Body of pancreas (tissue), 4 donors: ENCODE measurements at regions not wholly inside any gene's neighbourhood (a gene's known extent, or its start where the extent isn't known, plus 50 kb on each side); places are given as distances from the start of the nearest gene placed in this dataset.

Experiments
- ATAC-seq: fragments of 150-250 bp; one replicate; pipeline ENCODE4 v1.9.1; 2016
- DNase-seq, 4 donors: peaks; one replicate each; pipeline ENCODE4 v3.0.0-alpha.2; 2019
- H3K27ac ChIP-seq, 4 donors: fragments of 200-600 bp; sonication (generic); 1 replicate in 3 of 4; 2 replicates in 1 of 4; pipeline versions ENCODE4 v1.5.1 to v1.6.1; 2016 to 2019; ENCODE audit warnings: mild to moderate bottlenecking in 1 of 4, mixed read lengths in 1 of 4, moderate library complexity in 1 of 4
- H3K27me3 ChIP-seq, 2 donors: fragments of 200-600 bp; sonication (generic); one replicate each; pipeline ENCODE4 v1.6.0; 2016; ENCODE audit warnings: mild to moderate bottlenecking in 1 of 2
- H3K36me3 ChIP-seq, 2 donors: fragments of 200-600 bp; sonication (generic); replicated peaks in 1 of 2; 2 replicates each; pipeline ENCODE4 v1.5.1; 2016; ENCODE audit warnings: low read depth in 2 of 2; ENCODE audit not compliant: insufficient read depth in 1 of 2
- H3K4me1 ChIP-seq: fragments of 200-600 bp; sonication (generic); one replicate; pipeline ENCODE4 v1.6.0; 2016
- H3K4me3 ChIP-seq, 2 donors: fragments of 200-600 bp; sonication (generic); 1 replicate in 1 of 2; 2 replicates in 1 of 2; pipeline ENCODE4 v1.5.1; 2016 to 2019
- H3K9me3 ChIP-seq, 3 donors: fragments of 200-600 bp; sonication (generic); 1 replicate in 2 of 3; 2 replicates in 1 of 3; pipeline ENCODE4 v1.5.1; 2016
- CTCF ChIP-seq, 7 experiments: fragments of 450-650 bp in 4 of 7; fragments of 200-600 bp in 3 of 7; sonication (generic) in 3 of 7; IDR thresholded peaks; one replicate each; pipeline ENCODE4 v1.5.1; 2016 to 2019; ENCODE audit warnings: antibody characterized with exemption in 7 of 7
- POLR2A ChIP-seq, 3 donors: fragments of 450-650 bp; IDR thresholded peaks; one replicate each; pipeline ENCODE4 v1.6.1; 2016; ENCODE audit warnings: antibody characterized with exemption in 3 of 3, mild to moderate bottlenecking in 2 of 3
- WGBS, 2 donors: methylation state at CpG; one replicate each; pipeline ENCODE4 v1.1.5; 2017; 5-methylcytosine and 5-hydroxymethylcytosine counted together
- intact Hi-C: fragments of 100-400 bp; cut with DNase I; formaldehyde crosslinking; loops from one replicate; pipeline ENCODE4 v1.15.1; 2023

- no peaks in the 10 kb centered on the region for H3K36me3 ChIP-seq
- DNase-seq (no peak), ATAC-seq (no peak)
- H3K27me3 ChIP-seq, result no peaks in the 10 kb centered on the region
- H3K4me3 ChIP-seq, result no peak overlapping the region
- intact Hi-C loops, result no loop called here
- no peak for TF ChIP-seq CTCF (IDR thresholded peaks at IDR 0.05)
- no peak for TF ChIP-seq POLR2A (IDR thresholded peaks at IDR 0.05)
- no peaks in the 10 kb centered on the region for H3K9me3 ChIP-seq
- WGBS, 2 donors, result 65 to 66% methylated on average over 4 of the region's 4 CpGs
- no peak overlapping the region for H3K27ac ChIP-seq
- H3K4me1 ChIP-seq, result no peaks in the 10 kb centered on the region
Observed at GRCh38 chr7:88540012-88540411, 219.5 kb upstream of the ZNF804B start.

GRCh38 chr7:88539518-88539917, 220.0 kb upstream of the ZNF804B start:
- 93% methylated on average over 2 of the region's 2 CpGs; no CpG with 5 or more reads in 1 of the 2 donors for WGBS, 2 donors
- Histone ChIP-seq H3K36me3 (no peaks in the 10 kb centered on the region), H3K27ac (no peak overlapping the region), H3K4me3 (no peak overlapping the region), H3K9me3 (no peaks in the 10 kb centered on the region), H3K27me3 (no peaks in the 10 kb centered on the region), H3K4me1 (no peaks in the 10 kb centered on the region)
- ATAC-seq (no peak), DNase-seq (no peak)
- TF ChIP-seq POLR2A (IDR thresholded peaks at IDR 0.05), result no peak
- TF ChIP-seq CTCF (IDR thresholded peaks at IDR 0.05), result no peak
- intact Hi-C loops, result no loop called here

- TF ChIP-seq POLR2A (IDR thresholded peaks at IDR 0.05), result no peak
- no peak for TF ChIP-seq CTCF (IDR thresholded peaks at IDR 0.05)
- intact Hi-C loops, result no loop called here
- Histone ChIP-seq H3K27me3 (no peaks in the 10 kb centered on the region), H3K4me3 (no peak overlapping the region), H3K36me3 (no peaks in the 10 kb centered on the region), H3K27ac (no peak overlapping the region), H3K9me3 (no peaks in the 10 kb centered on the region), H3K4me1 (no peaks in the 10 kb centered on the region)
- 55 to 70% methylated on average over 3 of the region's 3 CpGs for WGBS, 2 donors
- DNase-seq (no peak), ATAC-seq (no peak)
Observed at GRCh38 chr7:88523645-88524044, 217.0 kb upstream of the STEAP4 start.

- no peaks in the 10 kb centered on the region for H3K4me1 ChIP-seq
- 29 to 47% methylated on average over 2 of the region's 2 CpGs for WGBS, 2 donors
Observed at GRCh38 chr7:88522771-88523293, 216.1 kb upstream of the STEAP4 start.

More at GRCh38 chr7:88522771-88523293, 216.1 kb upstream of the STEAP4 start:
- no peak for ATAC-seq
- no peak for TF ChIP-seq POLR2A (IDR thresholded peaks at IDR 0.05)
- no peak for TF ChIP-seq CTCF (IDR thresholded peaks at IDR 0.05)
- H3K4me3 ChIP-seq, result no peak overlapping the region
- no peaks in the 10 kb centered on the region for H3K27me3 ChIP-seq
- intact Hi-C loops, result no loop called here
- no peak for DNase-seq
- no peaks in the 10 kb centered on the region for H3K9me3 ChIP-seq
- no peak overlapping the region for H3K27ac ChIP-seq
- no peaks in the 10 kb centered on the region for H3K36me3 ChIP-seq
